CD4-positive, alpha-beta T cell treated with Interleukin-6 for 4 hours (primary cell): ENCODE measurements at regions not wholly inside any gene's neighbourhood (a gene's known extent, or its start where the extent isn't known, plus 50 kb on each side); places are given as distances from the start of the nearest gene placed in this dataset.

Experiments
- DNase-seq: peaks from one replicate; pipeline ENCODE4 v3.0.0-alpha.2; 2020; ENCODE audit warnings: mixed read lengths

DNA sequence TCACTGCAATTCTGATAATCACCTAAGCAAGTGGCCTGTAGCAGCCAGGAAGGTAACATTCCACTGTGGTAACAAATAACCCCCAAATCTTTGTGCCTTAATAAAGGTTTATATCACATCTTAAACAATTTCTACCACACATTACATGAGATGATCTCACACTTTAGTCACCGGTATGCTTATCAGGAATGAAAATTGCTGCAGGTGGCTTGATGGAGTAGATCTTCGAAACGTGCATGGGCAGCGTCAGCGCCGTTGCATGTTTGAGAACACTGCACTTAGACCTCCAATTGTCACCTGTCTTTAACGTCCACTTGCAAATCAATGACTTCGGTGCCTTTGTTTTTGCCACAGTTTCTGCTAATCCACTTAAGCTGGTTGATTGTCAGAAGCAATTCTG, 477.4 kb downstream of the VRK1 start:
- DNase-seq: no peak

DNA sequence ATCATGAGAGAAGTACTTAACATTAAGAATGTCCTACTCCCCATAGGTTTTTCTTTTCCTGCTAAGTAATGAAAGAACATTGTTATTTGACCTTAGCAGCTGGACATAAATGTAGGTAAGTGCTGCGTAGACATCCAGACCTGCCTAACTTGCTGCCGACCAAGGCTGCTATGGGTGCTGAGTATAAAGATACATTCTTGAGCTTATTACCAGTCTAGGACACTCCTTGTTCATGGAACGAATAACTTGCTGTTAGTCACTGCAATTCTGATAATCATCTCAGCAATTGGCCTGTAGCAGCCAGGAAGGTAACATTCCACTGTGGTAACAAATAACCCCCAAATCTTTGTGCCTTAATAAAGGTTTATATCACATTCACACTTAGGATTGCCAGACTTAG, 478.1 kb downstream of the VRK1 start:
- DNase-seq: no peak

DNA sequence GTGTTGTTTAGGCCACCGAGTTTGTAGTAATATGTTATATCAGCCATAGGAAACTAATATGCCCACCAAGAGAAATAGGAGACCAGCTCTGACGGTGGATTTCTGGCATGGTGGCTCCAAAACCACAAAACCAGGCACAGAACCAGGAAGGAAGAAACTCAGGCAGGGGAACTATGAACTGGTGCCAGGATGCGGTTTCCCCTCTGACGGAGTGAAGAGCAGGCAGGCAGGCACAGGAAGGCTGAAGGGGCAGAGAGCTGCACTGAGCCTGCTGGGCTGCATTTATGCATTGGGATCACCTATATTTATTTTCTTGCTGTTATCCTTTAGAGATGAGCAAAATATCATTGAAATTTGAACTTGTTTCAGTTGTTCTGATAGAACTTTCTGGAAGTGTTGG, 479.4 kb downstream of the VRK1 start:
- DNase-seq: peak; percentile 49

DNA sequence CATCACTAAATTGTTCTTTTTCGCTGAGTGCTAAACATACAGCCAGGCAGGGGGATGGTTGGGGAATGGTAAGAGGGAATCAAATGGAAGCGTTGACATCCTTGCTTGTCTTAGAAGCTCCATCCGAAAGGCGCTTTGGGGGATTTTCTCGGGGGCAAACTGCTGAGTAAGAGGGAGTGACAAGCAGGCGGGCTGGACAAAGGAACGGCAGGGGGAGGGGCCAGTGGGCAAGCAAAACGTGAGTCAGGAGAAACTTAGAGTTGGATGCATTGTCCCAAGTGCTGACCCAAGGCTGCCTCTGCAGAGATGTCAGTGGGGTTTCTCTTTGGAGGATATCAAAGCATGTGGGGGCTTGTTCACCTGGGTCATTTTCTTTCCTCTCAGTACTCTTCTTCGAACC, 480.5 kb downstream of the VRK1 start:
- no peak for DNase-seq

DNA sequence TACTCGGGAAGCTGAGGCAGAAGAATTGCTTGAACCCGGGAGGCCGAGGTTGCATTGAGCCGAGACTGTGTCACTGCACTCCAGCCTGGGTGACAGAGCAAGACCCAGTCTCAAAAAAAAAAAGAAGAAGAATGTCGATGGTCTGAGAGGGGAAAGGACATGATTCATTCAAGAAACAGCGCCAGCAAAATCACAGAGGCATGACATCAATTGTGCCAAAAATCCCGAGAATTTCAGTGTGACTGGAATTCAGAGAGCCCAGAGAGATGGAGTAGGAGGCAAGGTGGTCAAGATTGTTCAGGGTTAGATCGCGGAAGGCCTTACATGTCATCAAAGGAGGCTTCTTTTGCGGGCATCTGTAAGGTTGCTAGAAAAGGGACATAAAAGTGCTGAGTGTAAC, 483.3 kb downstream of the VRK1 start:
- no peak for DNase-seq

DNA sequence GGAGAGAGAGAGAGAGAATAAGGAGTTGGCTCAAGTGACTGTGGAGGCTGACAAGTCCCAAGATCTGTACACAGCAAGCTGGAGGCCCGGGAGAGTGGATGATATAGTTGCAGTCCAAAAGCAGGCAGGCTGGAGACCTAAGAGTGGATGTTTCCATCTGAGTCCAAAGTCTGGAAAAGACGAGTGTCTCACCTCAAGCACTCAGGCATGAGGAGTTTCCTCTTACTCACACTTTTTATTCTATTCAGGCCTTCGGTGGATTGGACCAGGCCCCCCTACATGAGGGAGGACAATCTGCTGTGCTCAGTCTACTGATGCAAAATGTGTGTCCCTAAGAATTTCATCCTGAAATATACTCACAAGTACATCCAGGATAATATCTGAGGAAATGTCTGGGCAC, 484.6 kb downstream of the VRK1 start:
- DNase-seq: no peak

DNA sequence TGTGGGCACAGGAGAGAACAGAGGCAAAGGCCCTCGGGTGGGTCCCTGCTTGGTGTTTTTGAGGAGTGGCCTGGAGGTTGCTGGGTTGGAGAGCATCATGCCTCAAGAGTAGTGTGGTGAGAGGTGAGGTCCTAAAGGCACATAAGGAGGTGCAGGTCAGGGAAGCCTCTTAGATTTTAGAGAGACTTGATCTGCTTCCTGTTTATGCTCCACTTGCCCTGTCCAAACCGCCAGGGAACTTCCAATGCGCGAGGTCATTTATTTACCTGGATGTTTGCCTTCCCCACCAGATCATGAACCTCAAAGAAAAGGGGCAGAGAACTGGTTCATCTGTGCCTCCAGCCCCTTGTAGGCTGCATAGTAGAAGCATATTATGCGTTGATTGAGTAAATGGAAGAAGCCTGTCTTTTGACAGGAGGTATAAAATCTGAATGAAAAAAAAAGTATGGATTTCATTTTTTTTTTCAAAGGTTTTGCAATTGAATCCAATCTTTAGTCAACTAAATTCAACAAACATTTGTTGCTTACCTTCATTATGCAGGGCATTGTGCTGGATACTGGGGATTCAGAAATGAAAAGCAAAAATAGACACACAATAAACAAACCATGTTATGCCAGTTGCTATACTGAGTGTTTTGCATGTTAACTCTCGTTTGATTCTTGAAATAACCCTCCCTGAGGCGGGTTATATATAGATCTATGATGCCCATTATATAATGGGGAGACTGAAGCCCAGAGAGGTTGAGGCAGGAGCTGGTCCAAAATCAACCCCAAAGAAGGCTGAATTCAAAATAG, 485.2 kb downstream of the VRK1 start:
- DNase-seq: no peak

DNA sequence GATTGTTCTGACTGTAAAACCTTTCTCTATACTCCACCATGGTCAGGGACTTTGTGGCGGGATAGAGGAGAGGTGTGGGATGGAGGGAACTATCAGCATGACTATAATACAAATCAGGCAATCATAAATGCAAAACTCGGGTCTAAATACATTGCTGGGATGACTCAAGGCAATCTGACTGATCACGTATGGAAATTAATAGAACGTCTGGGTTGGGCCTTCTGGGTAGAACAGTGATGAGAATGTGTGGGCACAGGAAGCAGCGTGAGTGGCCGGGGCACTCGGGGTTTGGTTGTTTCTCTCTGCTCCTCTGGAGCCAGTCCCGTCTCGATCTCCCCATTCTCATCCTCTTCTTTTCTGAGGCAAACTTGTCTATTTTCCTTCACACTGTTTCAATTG, 485.8 kb downstream of the VRK1 start:
- no peak for DNase-seq

DNA sequence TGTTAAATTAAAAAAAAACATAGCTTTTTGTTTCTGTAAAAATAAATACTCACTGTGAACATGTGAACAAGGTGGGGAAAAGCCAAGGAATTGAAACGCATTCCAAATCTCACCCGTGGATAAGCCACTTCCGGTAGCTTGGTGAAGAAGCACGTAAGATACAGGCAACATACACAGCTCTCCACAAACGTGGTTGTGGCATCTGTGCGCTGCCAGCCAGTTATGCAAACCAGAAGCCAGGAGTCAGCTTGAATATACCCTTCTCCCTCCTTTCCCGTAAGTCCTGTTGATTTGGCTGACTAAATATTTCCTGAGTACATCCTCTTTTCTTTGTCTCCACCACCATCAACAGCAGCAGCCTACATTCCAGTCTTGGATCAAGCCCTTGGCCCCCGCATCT, 486.2 kb downstream of the VRK1 start:
- DNase-seq: no peak

DNA sequence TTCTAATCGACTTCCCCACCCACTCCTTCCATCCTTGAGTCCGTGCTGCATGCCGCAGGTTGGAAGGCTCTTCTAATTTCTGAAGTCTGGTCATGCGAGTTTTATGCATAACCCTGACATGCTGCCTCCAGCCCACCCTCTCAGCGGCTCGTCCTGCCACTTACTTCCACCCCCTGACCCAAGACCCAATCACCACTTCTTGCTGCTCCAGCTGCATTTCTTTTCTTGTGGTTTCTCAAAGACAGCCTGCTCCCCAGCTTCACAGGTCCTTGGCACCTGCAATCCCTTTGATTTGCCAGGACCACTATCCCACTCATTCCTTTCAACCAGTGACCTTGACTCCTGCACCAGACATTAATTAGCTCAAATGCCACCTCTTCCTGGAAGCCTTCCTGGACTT, 486.7 kb downstream of the VRK1 start:
- DNase-seq: no peak

DNA sequence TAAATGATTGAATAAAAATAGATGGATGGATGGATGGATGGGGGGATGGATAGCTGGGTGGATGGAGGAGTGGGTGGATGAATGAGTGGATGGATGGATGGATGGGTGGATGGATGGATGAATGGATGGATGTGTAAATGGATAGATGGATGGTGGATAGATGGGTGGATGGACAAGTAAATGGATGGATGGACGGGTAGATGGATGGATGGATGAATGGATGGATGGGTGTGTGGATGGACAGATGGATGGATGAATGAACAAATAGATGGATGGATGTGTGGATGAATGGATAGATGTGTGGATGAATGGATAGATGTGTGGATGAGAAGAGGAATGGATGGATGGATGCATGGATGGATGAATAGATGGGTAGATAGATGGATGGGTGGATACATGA, 490.8 kb downstream of the VRK1 start:
- no peak for DNase-seq

DNA sequence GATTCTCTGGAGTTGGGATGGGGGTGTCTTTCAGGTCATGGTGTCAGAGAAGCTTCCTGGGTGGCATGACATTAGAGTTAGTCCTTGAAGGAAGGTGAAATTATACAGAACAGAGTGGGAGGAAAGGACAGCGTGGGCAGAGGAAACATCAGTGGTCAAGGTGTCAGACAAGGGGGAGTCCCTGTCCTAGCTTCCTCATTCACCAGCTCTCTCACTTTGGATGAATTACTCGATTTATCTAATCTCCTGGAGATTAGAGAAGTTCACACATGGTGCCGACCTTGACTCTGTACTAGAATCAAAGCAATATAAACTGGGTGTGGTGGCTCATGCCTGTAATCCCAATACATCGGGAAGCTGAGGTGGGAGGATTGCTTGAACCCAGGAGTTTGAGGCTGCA, 492.9 kb downstream of the VRK1 start:
- DNase-seq: no peak

DNA sequence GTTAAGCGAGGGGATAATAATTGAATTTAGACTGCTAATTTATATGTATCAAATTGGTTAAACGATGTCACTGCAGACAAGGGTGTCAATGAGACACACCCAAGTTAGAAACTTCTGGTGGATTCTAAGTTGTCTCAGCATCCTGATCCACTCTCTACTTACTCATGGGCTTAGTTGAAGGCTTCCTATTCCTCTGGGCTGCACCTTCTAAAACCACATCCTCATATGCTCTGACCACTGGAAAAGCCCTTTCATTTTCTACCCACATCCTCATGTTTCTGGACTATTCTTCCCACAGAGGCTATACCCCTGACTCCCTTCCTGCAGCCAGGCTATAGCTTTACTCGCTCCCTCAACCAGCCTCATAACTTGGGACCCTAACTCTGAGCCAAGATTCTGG, 493.8 kb downstream of the VRK1 start:
- no peak for DNase-seq

DNA sequence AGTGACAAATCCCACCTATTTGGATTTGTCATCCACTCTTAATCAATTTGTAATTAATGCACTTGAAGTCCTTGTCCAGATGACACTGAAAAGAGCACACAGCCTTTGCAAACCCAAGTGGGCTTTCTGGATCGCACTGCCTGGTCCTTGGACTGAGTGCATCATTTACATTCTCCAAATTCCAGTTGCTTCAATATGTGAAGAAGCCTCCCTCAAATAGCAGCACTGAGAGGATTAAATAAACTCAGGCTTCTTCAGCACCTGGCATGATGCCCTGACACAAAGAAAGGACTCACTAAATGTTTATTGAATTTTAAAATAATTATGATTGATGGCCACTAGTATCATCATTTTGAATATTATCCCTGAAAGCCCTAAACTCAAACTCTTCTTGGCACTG, 496.5 kb downstream of the VRK1 start:
- no peak for DNase-seq

DNA sequence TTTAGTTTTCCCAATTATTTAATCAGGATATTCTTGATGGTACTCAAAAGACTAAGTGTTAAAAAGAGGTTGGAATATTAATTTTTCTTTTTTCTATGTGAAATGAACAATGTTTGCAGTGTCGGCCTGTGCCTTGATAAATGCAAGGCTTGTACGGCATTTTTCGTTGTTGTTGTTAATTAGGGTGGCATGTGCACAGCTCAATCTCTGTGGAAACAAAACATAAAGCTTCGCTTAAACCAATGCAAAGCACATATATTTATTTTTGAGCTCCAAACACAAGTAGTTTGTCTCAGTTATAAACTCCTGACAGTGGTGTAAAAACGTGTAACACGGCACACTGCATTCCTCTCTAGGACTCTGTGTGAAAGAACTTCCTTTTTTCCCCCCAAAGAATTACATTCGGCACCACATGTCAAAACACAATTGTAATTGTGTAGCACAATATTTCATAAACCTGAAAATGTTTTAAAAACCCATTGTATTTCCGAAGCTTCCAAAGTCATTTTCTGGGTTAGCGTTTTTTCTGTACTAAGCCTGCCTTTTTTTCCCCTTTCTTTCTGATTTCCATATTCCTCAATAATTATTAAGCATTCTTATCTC, 498.0 kb downstream of the VRK1 start:
- no peak for DNase-seq

DNA sequence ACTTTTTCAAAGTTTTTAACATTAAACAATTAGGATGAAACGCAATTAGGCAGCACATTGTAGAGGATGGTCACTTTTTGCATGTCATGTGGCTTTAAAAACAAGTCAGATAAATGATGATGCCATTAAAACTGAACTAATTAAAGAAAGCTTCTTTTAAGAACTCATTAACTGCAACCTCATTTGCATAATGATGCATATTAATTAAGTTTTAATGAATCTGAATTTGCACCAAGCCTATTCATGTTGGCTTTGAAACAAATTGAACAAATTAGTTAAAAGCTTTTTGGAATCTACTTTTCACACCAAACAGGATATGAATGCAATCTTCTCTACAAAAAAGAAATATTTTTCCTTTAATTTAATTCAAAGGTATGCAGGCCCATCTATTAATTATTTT, 499.0 kb downstream of the VRK1 start:
- no peak for DNase-seq

DNA sequence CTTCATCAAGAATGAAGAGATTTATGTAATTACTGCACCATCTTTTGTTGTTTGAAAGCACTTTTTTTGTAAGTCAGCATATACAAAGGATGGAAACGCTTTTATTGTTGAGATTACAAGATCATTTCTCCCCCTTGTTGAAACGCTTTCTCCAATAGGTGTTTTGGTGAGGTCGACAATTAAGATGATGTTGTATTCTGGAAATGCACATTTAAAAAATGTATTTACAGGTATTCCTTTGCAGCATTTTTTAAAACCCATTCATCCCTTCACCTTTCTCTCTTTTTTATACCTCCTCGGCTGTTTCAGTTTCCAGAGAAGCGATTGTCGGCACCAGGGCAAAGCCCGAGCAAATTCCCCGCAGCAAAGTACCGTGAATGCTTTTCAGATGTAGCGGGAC, 499.9 kb downstream of the VRK1 start:
- no peak for DNase-seq

DNA sequence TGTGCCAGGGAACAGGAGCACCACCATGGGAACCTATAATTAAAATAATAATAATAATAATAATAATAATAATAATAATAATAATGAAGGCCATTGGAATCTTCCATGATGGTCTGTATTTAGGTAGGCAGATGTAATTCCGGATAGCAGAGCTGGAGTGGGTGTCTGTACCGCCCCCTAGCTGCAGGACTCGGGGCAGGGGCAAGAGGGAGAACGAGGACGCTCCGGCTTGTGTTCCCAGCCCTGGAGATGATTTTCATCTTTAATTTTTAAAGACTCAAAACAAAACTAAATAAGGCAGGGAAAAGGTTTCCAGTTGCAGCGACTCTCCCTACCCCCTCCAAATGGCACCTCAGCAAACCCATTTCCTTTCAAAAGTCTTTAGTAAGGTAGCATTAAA, 501.1 kb downstream of the VRK1 start:
- no peak for DNase-seq

DNA sequence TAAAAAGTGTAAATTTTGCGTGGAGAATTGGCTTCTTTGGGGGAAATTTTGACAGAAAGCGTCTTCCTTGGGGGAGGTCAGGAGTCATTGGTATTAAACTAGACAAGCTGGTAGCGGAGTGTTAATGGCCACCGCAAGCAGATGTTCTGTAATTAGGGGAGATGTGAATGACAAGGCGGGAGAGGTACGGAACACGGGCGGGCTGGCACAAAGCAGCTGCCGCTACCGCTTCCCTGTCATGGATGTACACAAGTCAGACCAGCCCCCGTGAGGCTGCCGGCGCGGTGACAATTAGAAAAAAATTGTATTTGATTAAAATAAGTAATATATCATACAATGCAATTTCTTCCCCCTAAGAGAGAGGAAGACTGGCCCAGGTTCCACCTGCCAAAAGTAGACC, 501.6 kb downstream of the VRK1 start:
- DNase-seq: no peak

DNA sequence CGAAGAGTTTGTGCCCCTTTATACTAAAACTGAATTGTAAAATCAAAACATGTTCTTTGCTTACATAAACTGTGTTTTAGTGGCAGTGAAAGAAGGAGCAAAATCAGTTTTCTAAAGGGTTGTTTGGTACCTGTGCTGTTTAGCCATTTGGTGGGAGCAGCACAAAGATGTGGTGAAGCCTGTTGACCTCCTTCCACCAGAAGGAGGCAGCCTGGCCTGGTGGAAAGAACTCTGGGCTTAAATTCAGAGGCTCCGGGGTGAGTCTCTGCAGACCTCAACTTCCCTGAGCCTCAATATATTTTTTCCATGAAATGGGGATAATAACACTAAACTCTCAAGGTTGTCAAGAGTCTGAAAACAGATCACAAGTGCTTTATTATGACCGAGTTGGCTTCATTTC, 502.5 kb downstream of the VRK1 start:
- peak; percentile 49 for DNase-seq

DNA sequence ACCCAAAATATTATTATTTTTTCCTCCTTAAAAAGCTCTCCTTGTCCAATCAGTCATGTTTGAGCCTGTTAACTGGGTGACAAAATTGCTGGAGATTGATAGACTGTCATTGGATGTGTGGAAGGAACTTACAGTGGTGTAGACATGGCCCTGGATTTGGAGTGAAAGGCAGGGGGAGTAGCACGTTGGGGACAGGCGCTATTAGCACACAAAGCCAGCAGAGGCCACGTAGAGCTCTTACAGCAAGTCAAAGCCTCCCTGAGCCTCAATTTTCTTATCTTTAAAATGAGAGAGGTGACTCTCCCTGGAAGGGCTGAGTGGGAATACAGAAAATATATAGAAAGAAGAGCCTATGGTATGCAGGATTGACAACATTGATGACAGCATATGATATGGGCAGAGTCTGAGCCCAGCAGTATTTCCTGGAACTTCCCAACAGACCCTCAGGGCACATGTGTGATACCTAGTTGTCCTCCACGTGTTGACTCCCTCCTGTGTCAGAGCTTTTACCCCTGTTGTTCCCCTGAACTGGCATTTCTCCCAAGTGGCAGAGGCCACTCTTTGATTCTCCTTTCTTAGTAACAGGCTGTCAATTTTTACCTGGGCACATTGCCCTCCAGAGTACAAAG, 504.9 kb downstream of the VRK1 start:
- DNase-seq: peak; percentile 7

DNA sequence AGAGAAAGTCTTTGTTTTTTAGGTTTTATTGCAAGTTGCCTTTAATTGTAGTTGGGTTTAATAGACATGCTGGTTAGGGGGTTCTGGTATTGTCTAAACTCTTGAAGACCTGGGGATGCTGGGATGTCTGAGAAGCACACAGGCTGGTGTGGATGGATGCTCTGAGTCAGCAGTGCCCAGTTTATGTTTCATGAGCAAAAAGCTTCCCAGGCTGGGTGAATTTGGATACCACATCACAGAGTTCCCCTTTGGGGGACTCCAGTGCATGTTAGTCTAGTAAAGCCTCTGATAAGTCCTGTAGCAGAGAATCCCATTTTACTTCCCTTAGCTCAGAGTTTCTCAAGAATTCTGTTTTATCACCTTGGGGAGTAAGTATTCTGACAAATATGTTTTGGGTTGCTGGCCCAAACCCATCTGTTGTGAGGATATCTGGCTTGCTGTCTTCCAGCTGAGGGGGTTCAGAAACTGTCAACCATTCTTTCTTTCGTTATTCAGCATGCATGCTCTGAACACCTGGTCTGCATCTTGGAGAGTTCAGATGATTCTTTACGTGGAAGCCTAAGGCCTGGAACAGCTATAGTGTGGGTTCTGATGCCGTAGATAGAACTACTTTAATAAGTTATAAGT, 509.1 kb downstream of the VRK1 start:
- DNase-seq: peak; percentile 5

DNA sequence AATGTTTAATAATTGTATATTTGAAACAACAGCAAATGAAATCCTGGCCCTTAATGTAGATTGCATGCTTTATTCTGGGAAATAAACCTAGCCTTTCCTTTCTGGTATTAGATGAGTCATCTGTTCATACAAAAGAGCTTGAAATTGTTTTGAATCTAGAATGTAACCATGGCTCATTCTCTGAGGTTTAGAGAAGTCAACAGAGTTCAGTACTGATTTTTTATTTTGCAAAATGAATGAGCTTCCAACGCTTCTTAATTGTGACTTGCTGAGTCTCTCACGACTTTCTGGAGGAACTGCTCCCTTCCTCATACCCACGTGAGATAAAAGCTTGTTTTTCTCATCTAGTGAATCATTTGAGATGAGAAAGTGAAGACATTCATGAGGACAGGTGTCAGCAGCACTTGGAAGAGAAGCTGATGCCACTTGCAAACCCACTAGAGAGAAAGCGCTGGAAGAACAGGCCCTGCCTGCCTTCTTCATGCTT, 509.6 kb downstream of the VRK1 start:
- DNase-seq: peak; percentile 26

DNA sequence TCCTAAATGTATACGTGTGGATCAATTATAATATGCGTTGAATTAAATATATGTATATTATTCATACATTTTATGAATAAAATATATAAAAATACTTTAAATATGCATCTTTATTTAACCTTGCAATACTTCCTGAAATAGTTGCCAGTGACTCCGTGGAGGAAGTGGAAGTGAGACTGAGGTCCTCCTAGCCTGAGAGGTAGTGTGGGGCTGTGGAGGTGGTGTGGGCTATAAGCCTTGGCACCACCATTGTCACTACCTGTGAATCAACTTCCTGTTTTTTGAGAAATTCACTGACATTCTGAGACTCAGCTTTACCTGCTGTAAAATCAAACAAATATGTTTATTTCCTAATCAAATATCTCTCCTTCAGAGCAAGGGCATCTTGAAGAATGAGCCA, 514.2 kb downstream of the VRK1 start:
- DNase-seq: peak; percentile 15
